Breast epithelium (tissue), 4 donors: ENCODE measurements at regions not wholly inside any gene's neighbourhood (a gene's known extent, or its start where the extent isn't known, plus 50 kb on each side); places are given as distances from the start of the nearest gene placed in this dataset.

ENCODE experiments used
- DNase-seq, 2 donors: peaks; one replicate each; pipeline ENCODE4 v3.0.0-alpha.2; 2019; ENCODE audit warnings: low spot score in 2 of 2
- H3K27ac ChIP-seq, 2 donors: fragments of 200-600 bp; sonication (generic) in 1 of 2; one replicate each; pipeline ENCODE4 v1.5.1; 2016 to 2019; ENCODE audit warnings: mild to moderate bottlenecking in 1 of 2
- H3K27me3 ChIP-seq, 2 donors: fragments of 200-600 bp; sonication (generic) in 1 of 2; one replicate each; pipeline versions ENCODE4 v1.5.1 to v1.6.0; 2017 to 2019; ENCODE audit warnings: control low read depth in 1 of 2, mild to moderate bottlenecking in 1 of 2
- H3K36me3 ChIP-seq: fragments of 200-600 bp; one replicate; pipeline ENCODE4 v1.5.1; 2019
- H3K4me1 ChIP-seq, 2 donors: fragments of 200-600 bp; sonication (generic); one replicate each; pipeline ENCODE4 v1.5.1; 2016 to 2019; ENCODE audit warnings: control low read depth in 1 of 2
- H3K4me3 ChIP-seq, 3 donors: fragments of 200-600 bp; sonication (generic); 1 replicate in 2 of 3; 2 replicates in 1 of 3; pipeline ENCODE4 v1.5.1; 2016 to 2019; ENCODE audit warnings: mild to moderate bottlenecking in 3 of 3, moderate library complexity in 2 of 3
- H3K9me3 ChIP-seq, 2 donors: fragments of 200-600 bp; sonication (generic) in 1 of 2; one replicate each; pipeline ENCODE4 v1.5.1; 2016 to 2019; ENCODE audit warnings: control low read depth in 1 of 2
- POLR2A ChIP-seq: fragments of 450-650 bp; IDR thresholded peaks from one replicate; pipeline ENCODE4 v1.6.1; 2016; ENCODE audit warnings: antibody characterized with exemption, mild to moderate bottlenecking, moderate library complexity
- POLR2AphosphoS5 ChIP-seq, 3 donors: sonication (generic); formaldehyde crosslinking; IDR thresholded peaks; one replicate each; pipeline ENCODE4 v1.6.1; 2017; ENCODE audit warnings: antibody characterized with exemption in 3 of 3
- intact Hi-C: fragments of 100-400 bp; cut with DNase I; formaldehyde crosslinking; loops from one replicate; pipeline ENCODE4 v1.15.1; 2023; ENCODE audit warnings: low total_unique reads
- TF ChIP-seq, protein P1 (sequence below), 3 donors: fragments of 450-650 bp; IDR thresholded peaks; one replicate each; pipeline ENCODE4 v1.5.1; 2016 to 2017; ENCODE audit warnings: antibody characterized with exemption in 3 of 3, mild to moderate bottlenecking in 3 of 3, moderate library complexity in 3 of 3

DNA sequence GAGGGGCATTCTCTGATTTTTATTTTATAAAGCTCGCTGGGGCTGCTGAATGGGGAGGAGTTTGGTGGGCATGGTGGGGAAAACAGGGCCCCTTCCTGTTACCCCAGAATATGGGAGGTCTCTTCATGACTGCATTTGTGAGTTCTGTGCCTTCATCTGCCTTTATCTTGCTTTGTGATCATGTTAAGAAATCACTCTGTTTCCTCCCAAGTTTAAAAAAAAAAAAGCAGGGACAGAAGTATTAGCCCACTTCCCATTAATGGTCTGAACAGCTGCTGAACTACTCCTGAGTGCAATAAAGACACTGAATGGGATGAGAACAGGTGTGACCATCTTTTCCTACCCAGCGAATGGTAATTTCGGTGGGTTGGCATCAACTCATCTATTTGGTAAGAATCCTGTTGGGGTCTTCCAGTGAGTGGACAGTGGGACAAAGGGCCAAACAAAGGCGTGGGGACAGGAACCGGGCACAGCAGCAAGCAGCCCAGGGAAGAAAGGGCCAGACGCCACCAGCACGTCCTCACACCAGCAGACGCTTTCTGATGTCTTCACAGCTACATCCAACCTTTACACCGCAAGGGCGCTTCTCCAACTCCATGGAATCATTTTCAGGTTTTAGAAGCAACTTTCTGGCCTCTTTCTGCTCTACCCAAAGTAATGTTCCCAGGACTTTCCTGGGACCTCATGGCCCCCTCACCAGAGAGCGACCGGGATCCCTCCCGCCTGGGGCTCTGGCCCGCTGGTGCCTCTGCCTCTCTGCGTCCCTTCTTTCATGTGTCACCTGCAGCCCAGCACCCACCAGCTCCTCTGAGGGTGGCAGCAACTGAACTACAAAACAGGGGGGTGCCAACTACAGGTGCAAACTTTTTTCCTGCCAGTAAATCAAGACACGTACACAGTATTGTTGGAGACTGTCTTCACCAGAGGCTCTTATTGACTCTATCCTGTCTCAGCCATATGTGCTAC is 160.2 kb downstream of the ADSS2 start:
- H3K4me1 ChIP-seq = no peaks in the 10 kb centered on the region
- no peaks in the 10 kb centered on the region for H3K9me3 ChIP-seq
- no peak for DNase-seq
- H3K4me3 ChIP-seq = no peak overlapping the region
- no peaks in the 10 kb centered on the region for H3K27me3 ChIP-seq
- no peak overlapping the region for H3K27ac ChIP-seq
- intact Hi-C loops = no loop called here
- no peak for TF ChIP-seq POLR2A
- no peak for TF ChIP-seq POLR2AphosphoS5 (IDR thresholded peaks at IDR 0.05)
- TF ChIP-seq, protein P1, sequence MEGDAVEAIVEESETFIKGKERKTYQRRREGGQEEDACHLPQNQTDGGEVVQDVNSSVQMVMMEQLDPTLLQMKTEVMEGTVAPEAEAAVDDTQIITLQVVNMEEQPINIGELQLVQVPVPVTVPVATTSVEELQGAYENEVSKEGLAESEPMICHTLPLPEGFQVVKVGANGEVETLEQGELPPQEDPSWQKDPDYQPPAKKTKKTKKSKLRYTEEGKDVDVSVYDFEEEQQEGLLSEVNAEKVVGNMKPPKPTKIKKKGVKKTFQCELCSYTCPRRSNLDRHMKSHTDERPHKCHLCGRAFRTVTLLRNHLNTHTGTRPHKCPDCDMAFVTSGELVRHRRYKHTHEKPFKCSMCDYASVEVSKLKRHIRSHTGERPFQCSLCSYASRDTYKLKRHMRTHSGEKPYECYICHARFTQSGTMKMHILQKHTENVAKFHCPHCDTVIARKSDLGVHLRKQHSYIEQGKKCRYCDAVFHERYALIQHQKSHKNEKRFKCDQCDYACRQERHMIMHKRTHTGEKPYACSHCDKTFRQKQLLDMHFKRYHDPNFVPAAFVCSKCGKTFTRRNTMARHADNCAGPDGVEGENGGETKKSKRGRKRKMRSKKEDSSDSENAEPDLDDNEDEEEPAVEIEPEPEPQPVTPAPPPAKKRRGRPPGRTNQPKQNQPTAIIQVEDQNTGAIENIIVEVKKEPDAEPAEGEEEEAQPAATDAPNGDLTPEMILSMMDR (IDR thresholded peaks at IDR 0.05) = no peak
- no peaks in the 10 kb centered on the region for H3K36me3 ChIP-seq

DNA sequence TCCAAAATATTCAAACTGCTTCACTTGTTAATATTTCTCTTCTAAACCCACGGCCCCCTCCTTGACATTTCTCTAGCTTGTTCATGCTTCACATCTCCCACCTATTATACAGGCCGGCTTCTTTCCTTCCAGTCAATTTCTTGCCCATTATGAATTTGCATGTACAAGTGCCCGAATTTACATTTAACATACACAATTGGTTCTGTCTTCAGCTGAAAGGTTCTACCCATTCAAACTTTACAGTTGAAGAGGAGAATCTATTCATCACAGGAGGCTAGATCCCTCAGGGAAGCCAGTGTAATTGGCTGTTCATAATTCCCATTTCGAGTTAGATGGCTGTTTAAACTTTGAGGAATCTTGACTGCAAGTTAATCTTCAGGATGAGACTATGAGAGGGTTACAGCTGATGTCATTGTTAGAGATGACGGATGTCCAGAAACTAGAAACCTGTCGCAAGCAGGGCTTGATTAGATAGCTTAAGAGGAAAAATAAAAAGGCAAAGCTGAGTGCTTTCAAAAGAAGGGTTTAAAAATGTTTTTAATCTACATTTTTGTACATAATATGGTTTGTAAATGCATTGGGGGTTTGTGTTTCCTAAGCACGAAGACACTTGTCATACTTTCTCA is 157.0 kb downstream of the ADSS2 start:
- no peaks in the 10 kb centered on the region for H3K9me3 ChIP-seq
- no peak overlapping the region for H3K4me3 ChIP-seq
- no peaks in the 10 kb centered on the region for H3K36me3 ChIP-seq
- no peaks in the 10 kb centered on the region for H3K27me3 ChIP-seq
- H3K27ac ChIP-seq = no peak overlapping the region
- intact Hi-C loops = loop anchor here (5.0 kb wide), 1 partner anchor 413 kb away; no protein-coding TSS in a partner anchor
- no peak for TF ChIP-seq POLR2AphosphoS5 (IDR thresholded peaks at IDR 0.05)
- TF ChIP-seq POLR2A = no peak
- TF ChIP-seq, protein P1 (IDR thresholded peaks at IDR 0.05) = no peak
- no peak for DNase-seq
- H3K4me1 ChIP-seq = no peaks in the 10 kb centered on the region

DNA sequence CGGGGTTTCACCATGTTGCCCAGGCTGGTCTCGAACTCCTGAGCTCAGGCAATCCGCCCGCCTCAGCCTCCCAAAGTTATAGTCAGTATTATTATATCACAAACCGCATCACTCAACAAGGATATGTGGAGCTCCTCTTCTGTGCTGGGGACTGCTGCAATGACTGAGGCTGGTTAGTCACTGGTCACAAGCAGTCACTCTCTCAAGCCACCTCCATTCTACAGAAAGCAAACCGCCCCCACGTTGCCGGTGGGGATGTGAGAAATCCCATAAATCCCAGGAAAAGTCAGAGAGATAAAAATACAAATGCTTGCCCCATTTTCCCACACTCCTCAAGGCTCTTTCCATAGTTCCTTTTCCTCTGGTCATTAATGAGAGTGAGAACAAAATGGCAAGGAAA is 155.7 kb downstream of the ADSS2 start:
- intact Hi-C loops = loop anchor here (5.0 kb wide), 1 partner anchor 411 kb away; no protein-coding TSS in a partner anchor
- H3K27ac ChIP-seq = no peak overlapping the region

DNA sequence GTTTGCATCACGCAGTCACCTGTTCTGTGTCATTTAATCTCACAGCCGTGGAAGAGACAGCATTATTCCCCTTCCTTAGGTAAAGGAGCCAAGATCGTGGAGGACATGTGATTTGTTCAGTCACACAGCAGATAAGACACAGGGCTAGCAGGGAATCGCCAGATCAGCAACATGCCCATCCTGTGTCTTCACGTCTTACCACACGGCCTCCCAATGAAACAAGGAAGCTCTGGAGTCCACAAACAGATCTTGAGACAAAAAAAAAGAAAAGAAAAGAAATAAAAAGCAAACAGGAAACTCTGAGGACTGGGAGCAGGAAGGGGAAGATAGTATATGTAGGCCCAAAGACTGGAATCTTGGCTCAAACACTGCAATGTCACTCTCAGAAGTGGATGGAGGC is 155.3 kb downstream of the ADSS2 start:
- no peaks in the 10 kb centered on the region for H3K4me1 ChIP-seq
- no peak overlapping the region for H3K4me3 ChIP-seq
- intact Hi-C loops = loop anchor here (5.0 kb wide), 1 partner anchor 411 kb away; no protein-coding TSS in a partner anchor
- DNase-seq = no peak
- H3K36me3 ChIP-seq = no peaks in the 10 kb centered on the region
- no peak overlapping the region for H3K27ac ChIP-seq
- TF ChIP-seq POLR2A = no peak
- TF ChIP-seq POLR2AphosphoS5 (IDR thresholded peaks at IDR 0.05) = no peak
- TF ChIP-seq, protein P1 (IDR thresholded peaks at IDR 0.05) = no peak
- H3K27me3 ChIP-seq = no peaks in the 10 kb centered on the region
- no peaks in the 10 kb centered on the region for H3K9me3 ChIP-seq

More for the DNA sequence above, 155.7 kb downstream of the ADSS2 start:
- no peaks in the 10 kb centered on the region for H3K4me1 ChIP-seq
- H3K36me3 ChIP-seq = no peaks in the 10 kb centered on the region
- H3K27me3 ChIP-seq = no peaks in the 10 kb centered on the region
- no peak for TF ChIP-seq POLR2A
- TF ChIP-seq POLR2AphosphoS5 (IDR thresholded peaks at IDR 0.05) = no peak
- TF ChIP-seq, protein P1 (IDR thresholded peaks at IDR 0.05) = no peak
- DNase-seq = no peak
- no peaks in the 10 kb centered on the region for H3K9me3 ChIP-seq
- no peak overlapping the region for H3K4me3 ChIP-seq

DNA sequence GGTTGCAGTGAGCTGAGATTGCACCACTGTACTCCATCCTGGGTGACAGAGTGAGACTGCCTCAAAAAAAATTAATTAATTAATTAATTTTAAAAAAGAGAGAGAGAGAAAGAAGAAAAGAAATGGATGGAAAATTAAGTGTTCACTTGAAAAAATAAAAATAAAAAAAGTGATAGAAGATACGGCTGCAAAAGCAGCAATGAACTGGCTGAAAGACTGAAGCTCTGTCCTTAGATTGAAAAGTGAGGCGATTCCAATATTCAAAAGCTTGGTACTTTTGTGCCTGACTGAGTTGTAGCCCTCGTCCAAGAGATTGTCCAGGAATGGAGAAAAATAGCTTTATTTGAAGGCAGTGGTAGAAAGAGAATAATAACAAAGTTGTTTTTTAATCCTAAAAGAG is 154.6 kb downstream of the ADSS2 start:
- TF ChIP-seq, protein P1 (IDR thresholded peaks at IDR 0.05) = no peak
- TF ChIP-seq POLR2AphosphoS5 (IDR thresholded peaks at IDR 0.05) (no peak), POLR2A (no peak)
- Histone ChIP-seq H3K4me1 (no peaks in the 10 kb centered on the region), H3K27ac (no peak overlapping the region), H3K4me3 (no peak overlapping the region), H3K27me3 (no peaks in the 10 kb centered on the region), H3K9me3 (no peaks in the 10 kb centered on the region), H3K36me3 (no peaks in the 10 kb centered on the region)
- DNase-seq = no peak
- intact Hi-C loops = loop anchor here (5.0 kb wide), 1 partner anchor 410 kb away; no protein-coding TSS in a partner anchor
